ENCODE measurements at regions not wholly inside any gene's neighbourhood (a gene's known extent, or its start where the extent isn't known, plus 50 kb on each side); places are given as distances from the start of the nearest gene placed in this dataset.

GRCh38 chr13:107531816-107532215, 683.5 kb downstream of the LIG4 start:
- TF ChIP-seq POLR2A (IDR thresholded peaks at IDR 0.05; ENCODE audit: low read depth), result no peak
- TF ChIP-seq, protein P1, sequence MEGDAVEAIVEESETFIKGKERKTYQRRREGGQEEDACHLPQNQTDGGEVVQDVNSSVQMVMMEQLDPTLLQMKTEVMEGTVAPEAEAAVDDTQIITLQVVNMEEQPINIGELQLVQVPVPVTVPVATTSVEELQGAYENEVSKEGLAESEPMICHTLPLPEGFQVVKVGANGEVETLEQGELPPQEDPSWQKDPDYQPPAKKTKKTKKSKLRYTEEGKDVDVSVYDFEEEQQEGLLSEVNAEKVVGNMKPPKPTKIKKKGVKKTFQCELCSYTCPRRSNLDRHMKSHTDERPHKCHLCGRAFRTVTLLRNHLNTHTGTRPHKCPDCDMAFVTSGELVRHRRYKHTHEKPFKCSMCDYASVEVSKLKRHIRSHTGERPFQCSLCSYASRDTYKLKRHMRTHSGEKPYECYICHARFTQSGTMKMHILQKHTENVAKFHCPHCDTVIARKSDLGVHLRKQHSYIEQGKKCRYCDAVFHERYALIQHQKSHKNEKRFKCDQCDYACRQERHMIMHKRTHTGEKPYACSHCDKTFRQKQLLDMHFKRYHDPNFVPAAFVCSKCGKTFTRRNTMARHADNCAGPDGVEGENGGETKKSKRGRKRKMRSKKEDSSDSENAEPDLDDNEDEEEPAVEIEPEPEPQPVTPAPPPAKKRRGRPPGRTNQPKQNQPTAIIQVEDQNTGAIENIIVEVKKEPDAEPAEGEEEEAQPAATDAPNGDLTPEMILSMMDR (IDR thresholded peaks at IDR 0.05), result no peak
- TF ChIP-seq POLR2AphosphoS5 (IDR thresholded peaks at IDR 0.05), result no peak
